IMR-90 (cell line): ENCODE measurements at regions not wholly inside any gene's neighbourhood (a gene's known extent, or its start where the extent isn't known, plus 50 kb on each side); places are given as distances from the start of the nearest gene placed in this dataset.

Experiments
- ATAC-seq: fragments of 200-7000 bp; cut with Tn5 transposase; 2 replicates; pipeline ENCODE4 v1.9.1; 2020; ENCODE audit warnings: low read depth, mild to moderate bottlenecking, moderate library complexity
- BruUV-seq: library from RNA; stranded (reverse); fragments of 400-500 nt; replicated peaks from 2 replicates; lab custom pipeline; 2021; lab: Mats Ljungman, UMichigan
- CTCF ChIA-PET: fragments of 300-600 bp; formaldehyde crosslinking; extraction: SDS; loops from one replicate; lab custom pipeline; 2021; ENCODE audit warnings: antibody characterized with exemption; lab: Yijun Ruan, JAX
- POLR2A ChIA-PET: fragments of 300-600 bp; sonication (Branson Sonifier 250); formaldehyde crosslinking; loops from one replicate; lab custom pipeline; 2022; ENCODE audit warnings: antibody characterized with exemption; ENCODE audit not compliant: unreplicated experiment; lab: Charles Lee
- DNase-seq: peaks from one replicate; pipeline ENCODE4 v3.0.0; 2013
- H2AFZ ChIP-seq: replicated peaks from 2 replicates; pipeline ENCODE3; 2013; ENCODE audit warnings: low read length, mild to moderate bottlenecking; ENCODE audit not compliant: poor library complexity
- H2AK5ac ChIP-seq: 2 replicates; pipeline ENCODE4 v1.6.1; 2013; ENCODE audit warnings: low read depth, low read length, inconsistent platforms
- H2AK9ac ChIP-seq: replicated peaks from 2 replicates; pipeline ENCODE3; 2013; ENCODE audit warnings: mild to moderate bottlenecking, low read depth, low read length, moderate library complexity; ENCODE audit not compliant: poor library complexity
- H2BK120ac ChIP-seq: 2 replicates; pipeline ENCODE4 v1.6.1; 2013; ENCODE audit warnings: low read depth, low read length, inconsistent platforms
- H2BK15ac ChIP-seq: 3 replicates; pipeline ENCODE4 v1.6.1; 2013; ENCODE audit warnings: low read depth, low read length, inconsistent platforms
- H2BK20ac ChIP-seq: 2 replicates; pipeline ENCODE4 v1.6.1; 2013; ENCODE audit warnings: low read depth, mild to moderate bottlenecking, inconsistent platforms, low read length, moderate library complexity
- H2BK5ac ChIP-seq: 2 replicates; pipeline ENCODE4 v1.6.1; 2013; ENCODE audit warnings: mild to moderate bottlenecking, low read depth, low read length, inconsistent platforms; ENCODE audit not compliant: poor library complexity, severe bottlenecking
- H3K14ac ChIP-seq: replicated peaks from 2 replicates; pipeline ENCODE4 v1.6.1; 2013; ENCODE audit warnings: low read depth, low read length, inconsistent platforms
- H3K18ac ChIP-seq: 2 replicates; pipeline ENCODE4 v1.6.1; 2013; ENCODE audit warnings: low read depth, low read length, control low read depth
- H3K23ac ChIP-seq: 2 replicates; pipeline ENCODE4 v1.6.1; 2013; ENCODE audit warnings: low read depth, low read length, inconsistent platforms
- H3K27ac ChIP-seq: 2 replicates; pipeline ENCODE4 v1.5.1; 2013; ENCODE audit warnings: mild to moderate bottlenecking, control low read depth, low read length; ENCODE audit not compliant: insufficient read depth
- H3K27me3 ChIP-seq: 2 replicates; pipeline ENCODE4 v1.6.1; 2013; ENCODE audit warnings: low read length; ENCODE audit not compliant: control insufficient read depth, insufficient read depth
- H3K36me3 ChIP-seq: 2 replicates; pipeline ENCODE4 v1.6.1; 2013; ENCODE audit warnings: low read length, mixed read lengths; ENCODE audit not compliant: control insufficient read depth, insufficient read depth
- H3K4ac ChIP-seq: 2 replicates; pipeline ENCODE4 v1.6.1; 2013; ENCODE audit warnings: low read depth, low read length, inconsistent platforms
- H3K4me1 ChIP-seq: 2 replicates; pipeline ENCODE4 v1.6.1; 2013; ENCODE audit warnings: low read length, mixed read lengths; ENCODE audit not compliant: control insufficient read depth, insufficient read depth
- H3K4me2 ChIP-seq: 2 replicates; pipeline ENCODE4 v1.6.1; 2013; ENCODE audit warnings: low read depth, mild to moderate bottlenecking, control low read depth, low read length, moderate library complexity
- H3K4me3 ChIP-seq: 2 replicates; pipeline ENCODE4 v1.5.1; 2013; ENCODE audit warnings: low read depth, mild to moderate bottlenecking, control low read depth, low read length, moderate library complexity; ENCODE audit not compliant: insufficient read depth
- H3K56ac ChIP-seq: 2 replicates; pipeline ENCODE4 v1.6.1; 2013; ENCODE audit warnings: low read length, inconsistent platforms; ENCODE audit not compliant: insufficient read depth; ENCODE audit errors: extremely low read depth
- H3K79me1 ChIP-seq, 2 experiments: 2 replicates each; pipeline ENCODE4 v1.6.1; 2013; ENCODE audit warnings: low read length in 2 of 2, inconsistent platforms in 1 of 2, low read depth in 1 of 2
- H3K9ac ChIP-seq: 2 replicates; pipeline ENCODE4 v1.6.1; 2013; ENCODE audit warnings: low read depth, low read length, control low read depth
- H3K9me1 ChIP-seq: 2 replicates; pipeline ENCODE4 v1.6.1; 2013; ENCODE audit warnings: low read length, inconsistent platforms; ENCODE audit not compliant: insufficient read depth
- H3K9me3 ChIP-seq: 2 replicates; pipeline ENCODE4 v1.6.1; 2013; ENCODE audit warnings: low read length; ENCODE audit not compliant: control insufficient read depth, insufficient read depth
- H4K20me1 ChIP-seq: 2 replicates; pipeline ENCODE4 v1.6.1; 2013; ENCODE audit warnings: low read length, inconsistent platforms; ENCODE audit not compliant: insufficient read depth
- H4K5ac ChIP-seq: 2 replicates; pipeline ENCODE4 v1.6.1; 2013; ENCODE audit warnings: mild to moderate bottlenecking, low read depth, low read length, control low read depth
- H4K8ac ChIP-seq, 2 experiments: 2 replicates each; pipeline ENCODE4 v1.6.1; 2013; ENCODE audit warnings: low read depth in 2 of 2, low read length in 2 of 2, control low read depth in 1 of 2, inconsistent platforms in 1 of 2
- H4K91ac ChIP-seq: 2 replicates; pipeline ENCODE4 v1.6.1; 2013; ENCODE audit warnings: low read depth, low read length, inconsistent platforms; ENCODE audit not compliant: insufficient read depth
- BHLHE40 ChIP-seq: fragments of 150-350 bp; IDR thresholded peaks from 2 replicates; pipeline ENCODE4 v1.6.1; 2016; ENCODE audit warnings: mild to moderate bottlenecking, low read depth, low read length
- CEBPB ChIP-seq: IDR thresholded peaks from 2 replicates; pipeline ENCODE4 v1.6.1; 2012; ENCODE audit warnings: low read depth, low read length, improper control_type of control experiment
- CHD1 ChIP-seq: IDR thresholded peaks from 2 replicates; pipeline ENCODE4 v1.6.1; 2012; ENCODE audit warnings: low read depth, low read length, improper control_type of control experiment
- FOS ChIP-seq: fragments of 150-350 bp; IDR thresholded peaks from 2 replicates; pipeline ENCODE4 v1.6.1; 2016; ENCODE audit warnings: low read depth, low read length
- MAFK ChIP-seq: IDR thresholded peaks from 2 replicates; pipeline ENCODE4 v1.6.1; 2012; ENCODE audit warnings: low read depth, low read length, improper control_type of control experiment
- MXI1 ChIP-seq: IDR thresholded peaks from 2 replicates; pipeline ENCODE4 v1.6.1; 2012; ENCODE audit warnings: low read depth, mild to moderate bottlenecking, low read length, moderate library complexity, borderline replicate concordance
- NFE2L2 ChIP-seq: fragments of 150-350 bp; IDR thresholded peaks from 2 replicates; pipeline ENCODE4 v1.6.1; 2016; ENCODE audit warnings: low read depth, mild to moderate bottlenecking, low read length
- POLR2A ChIP-seq: IDR thresholded peaks from 2 replicates; pipeline ENCODE4 v1.6.1; 2012; ENCODE audit warnings: mild to moderate bottlenecking, low read depth, low read length
- RAD21 ChIP-seq: IDR thresholded peaks from 2 replicates; pipeline ENCODE4 v1.6.1; 2012; ENCODE audit warnings: low read length, improper control_type of control experiment
- RCOR1 ChIP-seq: IDR thresholded peaks from 2 replicates; pipeline ENCODE4 v1.6.1; 2012; ENCODE audit warnings: mild to moderate bottlenecking, low read length, improper control_type of control experiment; ENCODE audit not compliant: insufficient replicate concordance
- RFX5 ChIP-seq: IDR thresholded peaks from 2 replicates; pipeline ENCODE4 v1.8.0; 2012; ENCODE audit warnings: low read depth, mild to moderate bottlenecking, low read length, moderate library complexity
- SMC3 ChIP-seq: fragments of 150-350 bp; IDR thresholded peaks from 2 replicates; pipeline ENCODE4 v1.6.1; 2016; ENCODE audit warnings: low read depth, mild to moderate bottlenecking, antibody characterized with exemption, low read length, moderate library complexity
- WGBS, 2 experiments: methylation state at CpG; one replicate each; pipeline versions ENCODE4 v1.1.5 to v1.1.7; 2013; ENCODE audit warnings: missing lambda C conversion rate in 2 of 2; ENCODE audit not compliant: insufficient read length in 1 of 2; ENCODE audit errors: extremely low coverage in 2 of 2; 5-methylcytosine and 5-hydroxymethylcytosine counted together
- dilution Hi-C: fragments of 300-500 bp; cut with HindIII; formaldehyde crosslinking; loops from one replicate; pipeline ENCODE4 v1.14.3; 2018; ENCODE audit warnings: low sequenced_read_pairs; ENCODE audit not compliant: unreplicated experiment
- in situ Hi-C: fragments of 300-500 bp; cut with MboI; formaldehyde crosslinking; loops from 3 replicates; pipeline ENCODE4 v1.14.3; 2019; ENCODE audit warnings: low sequenced_read_pairs, inconsistent platforms, mixed read lengths
- intact Hi-C: fragments of 100-400 bp; cut with micrococcal nuclease; formaldehyde crosslinking; loops from 2 replicates; pipeline ENCODE4 v1.10.0; 2022
- TF ChIP-seq, protein P1 (sequence below): fragments of 150-350 bp; IDR thresholded peaks from 2 replicates; pipeline ENCODE4 v1.6.1; 2016; ENCODE audit warnings: low read depth, mild to moderate bottlenecking, low read length, moderate library complexity, borderline replicate concordance
- TF ChIP-seq, protein P2 (sequence below): fragments of 150-350 bp; IDR thresholded peaks from 2 replicates; pipeline ENCODE4 v1.6.1; 2017; ENCODE audit warnings: mild to moderate bottlenecking, antibody characterized with exemption, low read length, low read depth
- TF ChIP-seq, protein P3 (sequence below): conservative IDR thresholded peaks from 2 replicates; pipeline ENCODE4 v1.5.1; 2012; ENCODE audit warnings: mild to moderate bottlenecking, low read depth, low read length, improper control_type of control experiment

DNA sequence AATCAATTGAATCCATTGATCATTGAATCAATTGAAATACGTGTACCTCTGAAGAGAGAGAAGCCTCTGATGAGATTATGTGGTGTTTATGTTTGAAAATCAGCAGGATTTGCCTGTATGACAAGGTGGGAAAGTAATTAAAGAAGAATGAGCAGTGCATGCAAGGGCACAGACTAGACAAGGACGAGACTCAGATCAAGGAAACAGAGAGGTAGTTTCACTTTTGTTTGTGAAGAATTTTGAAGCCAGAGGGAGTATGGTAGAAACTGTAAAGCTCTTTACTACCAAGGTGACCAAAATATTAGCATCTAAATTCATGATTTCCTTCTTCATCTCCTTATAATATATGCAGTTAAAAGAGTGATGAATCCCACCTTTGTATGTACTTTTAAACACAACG lies 1830.0 kb upstream of the IGFBP7 start:
- no peak for DNase-seq
- TF ChIP-seq FOS (no peak), RFX5 (no peak), MXI1 (no peak), RAD21 (no peak), CEBPB (no peak), BHLHE40 (no peak), RCOR1 (no peak), CHD1 (no peak), NFE2L2 (no peak), POLR2A (no peak), SMC3 (no peak), MAFK (no peak)
- TF ChIP-seq, protein P1, sequence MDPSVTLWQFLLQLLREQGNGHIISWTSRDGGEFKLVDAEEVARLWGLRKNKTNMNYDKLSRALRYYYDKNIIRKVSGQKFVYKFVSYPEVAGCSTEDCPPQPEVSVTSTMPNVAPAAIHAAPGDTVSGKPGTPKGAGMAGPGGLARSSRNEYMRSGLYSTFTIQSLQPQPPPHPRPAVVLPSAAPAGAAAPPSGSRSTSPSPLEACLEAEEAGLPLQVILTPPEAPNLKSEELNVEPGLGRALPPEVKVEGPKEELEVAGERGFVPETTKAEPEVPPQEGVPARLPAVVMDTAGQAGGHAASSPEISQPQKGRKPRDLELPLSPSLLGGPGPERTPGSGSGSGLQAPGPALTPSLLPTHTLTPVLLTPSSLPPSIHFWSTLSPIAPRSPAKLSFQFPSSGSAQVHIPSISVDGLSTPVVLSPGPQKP = no peak
- TF ChIP-seq, protein P2, sequence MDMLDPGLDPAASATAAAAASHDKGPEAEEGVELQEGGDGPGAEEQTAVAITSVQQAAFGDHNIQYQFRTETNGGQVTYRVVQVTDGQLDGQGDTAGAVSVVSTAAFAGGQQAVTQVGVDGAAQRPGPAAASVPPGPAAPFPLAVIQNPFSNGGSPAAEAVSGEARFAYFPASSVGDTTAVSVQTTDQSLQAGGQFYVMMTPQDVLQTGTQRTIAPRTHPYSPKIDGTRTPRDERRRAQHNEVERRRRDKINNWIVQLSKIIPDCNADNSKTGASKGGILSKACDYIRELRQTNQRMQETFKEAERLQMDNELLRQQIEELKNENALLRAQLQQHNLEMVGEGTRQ = no peak
- TF ChIP-seq, protein P3, sequence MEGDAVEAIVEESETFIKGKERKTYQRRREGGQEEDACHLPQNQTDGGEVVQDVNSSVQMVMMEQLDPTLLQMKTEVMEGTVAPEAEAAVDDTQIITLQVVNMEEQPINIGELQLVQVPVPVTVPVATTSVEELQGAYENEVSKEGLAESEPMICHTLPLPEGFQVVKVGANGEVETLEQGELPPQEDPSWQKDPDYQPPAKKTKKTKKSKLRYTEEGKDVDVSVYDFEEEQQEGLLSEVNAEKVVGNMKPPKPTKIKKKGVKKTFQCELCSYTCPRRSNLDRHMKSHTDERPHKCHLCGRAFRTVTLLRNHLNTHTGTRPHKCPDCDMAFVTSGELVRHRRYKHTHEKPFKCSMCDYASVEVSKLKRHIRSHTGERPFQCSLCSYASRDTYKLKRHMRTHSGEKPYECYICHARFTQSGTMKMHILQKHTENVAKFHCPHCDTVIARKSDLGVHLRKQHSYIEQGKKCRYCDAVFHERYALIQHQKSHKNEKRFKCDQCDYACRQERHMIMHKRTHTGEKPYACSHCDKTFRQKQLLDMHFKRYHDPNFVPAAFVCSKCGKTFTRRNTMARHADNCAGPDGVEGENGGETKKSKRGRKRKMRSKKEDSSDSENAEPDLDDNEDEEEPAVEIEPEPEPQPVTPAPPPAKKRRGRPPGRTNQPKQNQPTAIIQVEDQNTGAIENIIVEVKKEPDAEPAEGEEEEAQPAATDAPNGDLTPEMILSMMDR = no peak
- H3K18ac ChIP-seq = no peak overlapping the region
- H4K8ac ChIP-seq = no peak overlapping the region
- no peaks in the 10 kb centered on the region for H3K79me1 ChIP-seq
- dilution Hi-C loops (no loop called here), intact Hi-C loops (no loop called here), in situ Hi-C loops (no loop called here)
- no peaks in the 10 kb centered on the region for H3K9me1 ChIP-seq
- H3K4me1 ChIP-seq = no peaks in the 10 kb centered on the region
- no peak overlapping the region for H4K5ac ChIP-seq
- no peaks in the 10 kb centered on the region for H4K20me1 ChIP-seq
- H2AK5ac ChIP-seq = no peak overlapping the region
- H2AFZ ChIP-seq = no peak overlapping the region
- H2BK120ac ChIP-seq = no peak overlapping the region
- no peaks in the 10 kb centered on the region for H3K9me3 ChIP-seq
- 40% methylated on average over 1 of the region's 3 CpGs; no CpG with 5 or more reads in 1 of the 2 experiments for WGBS, 2 experiments
- H3K27ac ChIP-seq = no peak overlapping the region
- no peak overlapping the region for H2BK20ac ChIP-seq
- no TSS peak for BruUV-seq
- H3K14ac ChIP-seq = no peak overlapping the region
- no peak overlapping the region for H3K4me2 ChIP-seq
- no peak overlapping the region for H2AK9ac ChIP-seq
- no peak overlapping the region for H3K23ac ChIP-seq
- no peak overlapping the region for H3K9ac ChIP-seq
- H2BK5ac ChIP-seq = no peak overlapping the region
- H3K27me3 ChIP-seq = no peaks in the 10 kb centered on the region
- H3K56ac ChIP-seq = no peak overlapping the region
- no peak overlapping the region for H3K4me3 ChIP-seq
- CTCF ChIA-PET = no interaction called here
- H2BK15ac ChIP-seq = no peak overlapping the region
- POLR2A ChIA-PET = interaction anchor here (0.6 kb wide), 1 partner anchor 1070 kb away, joined by 3 read pairs; no protein-coding TSS in a partner anchor
- no peak for ATAC-seq
- no peak overlapping the region for H3K4ac ChIP-seq
- H4K91ac ChIP-seq = no peak overlapping the region
- no peaks in the 10 kb centered on the region for H3K36me3 ChIP-seq
